Left ventricle myocardium inferior (tissue), 1 donor: ENCODE measurements at regions not wholly inside any gene's neighbourhood (a gene's known extent, or its start where the extent isn't known, plus 50 kb on each side); places are given as distances from the start of the nearest gene placed in this dataset.

Experiments
- DNase-seq: peaks from one replicate; pipeline ENCODE4 v3.0.0-alpha.2; 2020
- H3K27ac ChIP-seq: fragments of 200-600 bp; replicated peaks from 2 replicates; pipeline ENCODE4 v1.8.0; 2021
- H3K27me3 ChIP-seq: fragments of 200-600 bp; 2 replicates; pipeline ENCODE4 v1.8.0; 2021; ENCODE audit warnings: low read depth
- H3K36me3 ChIP-seq: fragments of 200-600 bp; 2 replicates; pipeline ENCODE4 v1.8.0; 2021
- H3K4me1 ChIP-seq: fragments of 200-600 bp; 2 replicates; pipeline ENCODE4 v1.8.0; 2021
- H3K4me3 ChIP-seq: fragments of 200-600 bp; 2 replicates; pipeline ENCODE4 v1.8.0; 2021; ENCODE audit warnings: mild to moderate bottlenecking, moderate library complexity
- H3K9me3 ChIP-seq: fragments of 200-600 bp; replicated peaks from 2 replicates; pipeline ENCODE4 v1.8.0; 2021
- CTCF ChIP-seq: fragments of 200-600 bp; IDR thresholded peaks from 2 replicates; pipeline ENCODE4 v1.8.0; 2021; ENCODE audit warnings: antibody characterized with exemption, mild to moderate bottlenecking, borderline replicate concordance
- intact Hi-C: fragments of 100-400 bp; cut with micrococcal nuclease; formaldehyde crosslinking; loops from one replicate; pipeline ENCODE4 v1.11.0; 2022
- donor health status: DM: no; HTN: yes; CAD: no; lungs with severe emphysema.

- TF ChIP-seq CTCF, result no peak
- intact Hi-C loops, result no loop called here
- no peak for DNase-seq
- Histone ChIP-seq H3K27me3 (peaks cover 6% of the 10 kb centered on the region), H3K36me3 (no peaks in the 10 kb centered on the region), H3K4me1 (peaks cover 21% of the 10 kb centered on the region), H3K27ac (no peak overlapping the region), H3K9me3 (no peaks in the 10 kb centered on the region), H3K4me3 (no peak overlapping the region)
Observed at GRCh38 chr2:58891828-58892377, 650.8 kb upstream of the FANCL start.

GRCh38 chr2:58890865-58891525, 649.9 kb upstream of the FANCL start:
- no peak for DNase-seq
- no peak for TF ChIP-seq CTCF
- intact Hi-C loops, result no loop called here
- Histone ChIP-seq H3K9me3 (no peaks in the 10 kb centered on the region), H3K36me3 (no peaks in the 10 kb centered on the region), H3K4me3 (no peak overlapping the region), H3K27ac (no peak overlapping the region), H3K4me1 (peaks cover 14% of the 10 kb centered on the region), H3K27me3 (peaks cover 6% of the 10 kb centered on the region)

- no peak overlapping the region for H3K27ac ChIP-seq
- no peak for DNase-seq
- intact Hi-C loops, result no loop called here
- TF ChIP-seq CTCF, result no peak
- no peak overlapping the region for H3K4me3 ChIP-seq
- H3K36me3 ChIP-seq, result no peaks in the 10 kb centered on the region
- H3K4me1 ChIP-seq, result no peaks in the 10 kb centered on the region
- H3K27me3 ChIP-seq, result peaks cover 6% of the 10 kb centered on the region
- H3K9me3 ChIP-seq, result no peaks in the 10 kb centered on the region
Observed at GRCh38 chr2:58886009-58886408, 644.9 kb upstream of the FANCL start.

- Histone ChIP-seq H3K27me3 (no peaks in the 10 kb centered on the region), H3K36me3 (no peaks in the 10 kb centered on the region), H3K4me3 (no peak overlapping the region), H3K27ac (no peak overlapping the region), H3K9me3 (no peaks in the 10 kb centered on the region), H3K4me1 (no peaks in the 10 kb centered on the region)
- intact Hi-C loops, result no loop called here
- no peak for DNase-seq
- no peak for TF ChIP-seq CTCF
Observed at GRCh38 chr2:58879834-58880233, 638.7 kb upstream of the FANCL start.

GRCh38 chr2:58878778-58879177, 637.7 kb upstream of the FANCL start:
- intact Hi-C loops, result no loop called here
- Histone ChIP-seq H3K36me3 (no peaks in the 10 kb centered on the region), H3K27me3 (no peaks in the 10 kb centered on the region), H3K27ac (no peak overlapping the region), H3K4me1 (no peaks in the 10 kb centered on the region), H3K4me3 (no peak overlapping the region), H3K9me3 (no peaks in the 10 kb centered on the region)
- DNase-seq, result no peak
- no peak for TF ChIP-seq CTCF
